ENCODE measurements at regions not wholly inside any gene's neighbourhood (a gene's known extent, or its start where the extent isn't known, plus 50 kb on each side); places are given as distances from the start of the nearest gene placed in this dataset.

DNA sequence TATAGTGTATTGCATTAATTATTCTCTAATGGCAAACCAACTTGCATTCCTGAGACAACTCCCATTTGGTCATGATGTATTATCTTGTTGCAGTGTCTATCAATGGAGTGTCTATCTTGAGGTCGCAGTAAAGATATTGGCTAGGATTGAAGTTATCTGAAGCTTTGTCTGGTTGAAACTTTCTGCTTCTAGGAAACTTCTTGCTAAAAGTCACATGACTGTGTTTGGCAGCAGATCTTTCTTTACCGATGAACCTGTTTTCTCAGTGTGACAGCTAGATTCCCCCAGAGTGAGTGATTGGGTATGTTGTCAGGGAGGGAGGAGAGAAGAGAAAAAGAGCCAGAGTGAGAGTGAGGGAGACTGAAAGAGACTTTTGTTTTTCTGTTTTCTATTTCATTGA lies 119.6 kb downstream of the QPCT start:
- TF ChIP-seq, protein P1, sequence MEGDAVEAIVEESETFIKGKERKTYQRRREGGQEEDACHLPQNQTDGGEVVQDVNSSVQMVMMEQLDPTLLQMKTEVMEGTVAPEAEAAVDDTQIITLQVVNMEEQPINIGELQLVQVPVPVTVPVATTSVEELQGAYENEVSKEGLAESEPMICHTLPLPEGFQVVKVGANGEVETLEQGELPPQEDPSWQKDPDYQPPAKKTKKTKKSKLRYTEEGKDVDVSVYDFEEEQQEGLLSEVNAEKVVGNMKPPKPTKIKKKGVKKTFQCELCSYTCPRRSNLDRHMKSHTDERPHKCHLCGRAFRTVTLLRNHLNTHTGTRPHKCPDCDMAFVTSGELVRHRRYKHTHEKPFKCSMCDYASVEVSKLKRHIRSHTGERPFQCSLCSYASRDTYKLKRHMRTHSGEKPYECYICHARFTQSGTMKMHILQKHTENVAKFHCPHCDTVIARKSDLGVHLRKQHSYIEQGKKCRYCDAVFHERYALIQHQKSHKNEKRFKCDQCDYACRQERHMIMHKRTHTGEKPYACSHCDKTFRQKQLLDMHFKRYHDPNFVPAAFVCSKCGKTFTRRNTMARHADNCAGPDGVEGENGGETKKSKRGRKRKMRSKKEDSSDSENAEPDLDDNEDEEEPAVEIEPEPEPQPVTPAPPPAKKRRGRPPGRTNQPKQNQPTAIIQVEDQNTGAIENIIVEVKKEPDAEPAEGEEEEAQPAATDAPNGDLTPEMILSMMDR (IDR thresholded peaks at IDR 0.05): no peak
- TF ChIP-seq POLR2A (IDR thresholded peaks at IDR 0.05): no peak
